HG02885 (cell line): ENCODE measurements at regions not wholly inside any gene's neighbourhood (a gene's known extent, or its start where the extent isn't known, plus 50 kb on each side); places are given as distances from the start of the nearest gene placed in this dataset.

ENCODE experiments used
- ATAC-seq: cut with Tn5 transposase; IDR thresholded peaks from one replicate; pipeline ENCODE4 v1.9.1; 2021; ENCODE audit warnings: mild to moderate bottlenecking; ENCODE audit not compliant: unreplicated experiment, poor library complexity

GRCh38 chr11:8858808-8859207 lies 52.2 kb upstream of the AKIP1 start:
- no peak for ATAC-seq
